OCI-LY3 (cell line): ENCODE measurements at regions not wholly inside any gene's neighbourhood (a gene's known extent, or its start where the extent isn't known, plus 50 kb on each side); places are given as distances from the start of the nearest gene placed in this dataset.

Experiments
- H2AFZ ChIP-seq: fragments of 200-600, 300-600 bp; shearing (Covaris generic); 2 replicates; pipeline ENCODE4 v1.6.0; 2014; ENCODE audit warnings: antibody characterized with exemption, low read depth, low read length
- H3K27ac ChIP-seq: fragments of 200-600, 300-600 bp; sonication (generic); 2 replicates; pipeline ENCODE4 v1.5.1; 2014; ENCODE audit warnings: mild to moderate bottlenecking, low read length, moderate library complexity, mixed read lengths
- H3K27me3 ChIP-seq: fragments of 200-600, 300-600 bp; sonication (generic); 2 replicates; pipeline ENCODE4 v1.6.1; 2014; ENCODE audit warnings: low read depth, low read length, mixed read lengths
- H3K36me3 ChIP-seq: fragments of 200-600, 300-600 bp; sonication (generic); replicated peaks from 2 replicates; pipeline ENCODE3; 2014; ENCODE audit warnings: low read depth, low read length, mixed read lengths
- H3K4me1 ChIP-seq: fragments of 300-600, 200-600 bp; sonication (generic); 2 replicates; pipeline ENCODE4 v1.6.1; 2014; ENCODE audit warnings: low read length, mixed read lengths
- H3K4me2 ChIP-seq: fragments of 200-600, 300-600 bp; sonication (generic); 2 replicates; pipeline ENCODE4 v1.6.1; 2014; ENCODE audit warnings: low read length, mixed read lengths
- H3K4me3 ChIP-seq: fragments of 300-600, 200-600 bp; sonication (generic); 2 replicates; pipeline ENCODE4 v1.5.1; 2014; ENCODE audit warnings: antibody characterized with exemption, mild to moderate bottlenecking, low read length, moderate library complexity
- H3K79me2 ChIP-seq: fragments of 300-600, 200-600 bp; shearing (Covaris generic); 2 replicates; pipeline ENCODE4 v1.6.1; 2014; ENCODE audit warnings: mild to moderate bottlenecking, low read length, mixed read lengths
- H3K9ac ChIP-seq: fragments of 300-600, 200-600 bp; shearing (Covaris generic); 2 replicates; pipeline ENCODE4 v1.6.0; 2014; ENCODE audit warnings: mild to moderate bottlenecking, low read length, moderate library complexity
- H3K9me3 ChIP-seq: fragments of 200-600, 300-600 bp; shearing (Covaris generic); 2 replicates; pipeline ENCODE4 v1.6.1; 2014; ENCODE audit warnings: low read length, mixed read lengths; ENCODE audit not compliant: insufficient read depth
- H4K20me1 ChIP-seq: fragments of 200-600, 300-600 bp; sonication (generic); 2 replicates; pipeline ENCODE4 v1.6.1; 2016; ENCODE audit warnings: low read length, mixed read lengths; ENCODE audit not compliant: insufficient read depth
- CTCF ChIP-seq: fragments of 200-600, 300-600 bp; sonication (generic); IDR thresholded peaks from 2 replicates; pipeline ENCODE4 v1.5.1; 2014; ENCODE audit warnings: antibody characterized with exemption, low read length, low read depth
- EZH2phosphoT487 ChIP-seq: fragments of 200-600 bp; shearing (Covaris generic); IDR thresholded peaks from 2 replicates; pipeline ENCODE4 v1.6.1; 2018; ENCODE audit warnings: antibody characterized with exemption, mixed run types, low read depth

DNA sequence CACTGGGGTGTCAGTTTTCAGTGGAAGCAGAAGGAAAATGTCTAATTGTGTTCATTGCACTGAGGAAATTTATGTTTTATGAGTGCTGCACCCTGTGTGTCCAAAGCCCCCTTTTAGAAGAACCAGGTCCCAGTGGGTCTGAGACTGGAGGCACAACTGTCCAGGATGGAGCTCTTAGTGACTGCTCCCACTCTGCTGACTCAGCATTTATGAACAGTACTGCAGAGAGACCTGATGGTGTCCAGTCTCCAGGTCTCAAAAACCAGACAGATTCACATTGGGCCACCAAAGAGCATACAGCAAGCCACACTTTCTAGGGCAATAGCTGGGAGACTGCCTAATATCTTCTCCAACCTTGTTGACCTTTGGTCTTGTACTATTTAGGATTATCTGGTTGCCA, 321.9 kb downstream of the CBLN1 start:
- H3K9ac ChIP-seq: no peak overlapping the region
- H3K27ac ChIP-seq: no peak overlapping the region
- no peaks in the 10 kb centered on the region for H3K36me3 ChIP-seq
- TF ChIP-seq CTCF (no peak), EZH2phosphoT487 (no peak)
- H4K20me1 ChIP-seq: no peaks in the 10 kb centered on the region
- no peaks in the 10 kb centered on the region for H3K9me3 ChIP-seq
- H3K4me1 ChIP-seq: no peaks in the 10 kb centered on the region
- H3K4me3 ChIP-seq: no peak overlapping the region
- H2AFZ ChIP-seq: no peak overlapping the region
- no peaks in the 10 kb centered on the region for H3K79me2 ChIP-seq
- H3K4me2 ChIP-seq: no peak overlapping the region
- H3K27me3 ChIP-seq: no peaks in the 10 kb centered on the region

- no peaks in the 10 kb centered on the region for H3K36me3 ChIP-seq
- H3K4me3 ChIP-seq: no peak overlapping the region
- TF ChIP-seq CTCF: no peak
- no peak for TF ChIP-seq EZH2phosphoT487
- no peak overlapping the region for H2AFZ ChIP-seq
- no peaks in the 10 kb centered on the region for H3K9me3 ChIP-seq
- no peak overlapping the region for H3K27ac ChIP-seq
- no peaks in the 10 kb centered on the region for H3K27me3 ChIP-seq
- no peak overlapping the region for H3K4me2 ChIP-seq
- H3K4me1 ChIP-seq: no peaks in the 10 kb centered on the region
- no peaks in the 10 kb centered on the region for H4K20me1 ChIP-seq
- no peaks in the 10 kb centered on the region for H3K79me2 ChIP-seq
- H3K9ac ChIP-seq: no peak overlapping the region
These were observed 322.4 kb downstream of the CBLN1 start for GRCh38 chr16:48959204-48959603.

- H3K4me2 ChIP-seq: no peak overlapping the region
- H4K20me1 ChIP-seq: no peaks in the 10 kb centered on the region
- H3K4me1 ChIP-seq: no peaks in the 10 kb centered on the region
- TF ChIP-seq CTCF: no peak
- TF ChIP-seq EZH2phosphoT487: no peak
- H3K36me3 ChIP-seq: no peaks in the 10 kb centered on the region
- no peak overlapping the region for H3K9ac ChIP-seq
- H3K27ac ChIP-seq: no peak overlapping the region
- H3K27me3 ChIP-seq: no peaks in the 10 kb centered on the region
- H3K79me2 ChIP-seq: no peaks in the 10 kb centered on the region
- H3K9me3 ChIP-seq: no peaks in the 10 kb centered on the region
- no peak overlapping the region for H2AFZ ChIP-seq
- no peak overlapping the region for H3K4me3 ChIP-seq
These were observed 323.0 kb downstream of the CBLN1 start for GRCh38 chr16:48958681-48959080.

GRCh38 chr16:48956620-48957019, 325.0 kb downstream of the CBLN1 start:
- Histone ChIP-seq H3K4me2 (no peak overlapping the region), H3K79me2 (no peaks in the 10 kb centered on the region), H3K4me1 (no peaks in the 10 kb centered on the region), H4K20me1 (no peaks in the 10 kb centered on the region), H3K27ac (no peak overlapping the region), H3K36me3 (no peaks in the 10 kb centered on the region), H3K27me3 (no peaks in the 10 kb centered on the region), H3K4me3 (no peak overlapping the region), H2AFZ (no peak overlapping the region), H3K9me3 (no peaks in the 10 kb centered on the region), H3K9ac (no peak overlapping the region)
- TF ChIP-seq CTCF: no peak
- no peak for TF ChIP-seq EZH2phosphoT487
